A549 (cell line): ENCODE measurements at regions not wholly inside any gene's neighbourhood (a gene's known extent, or its start where the extent isn't known, plus 50 kb on each side); places are given as distances from the start of the nearest gene placed in this dataset.
"Not testable (repeated sequence)": the region's sequence is repeated elsewhere in the genome, so short reads cannot be mapped to it uniquely, and the experiment has no call there.

Source experiments
- BHLHE40 ChIP-seq: IDR thresholded peaks from 2 replicates; pipeline ENCODE4 v1.6.1; 2012; ENCODE audit warnings: low read depth, low read length, inconsistent platforms
- CTCF ChIP-seq: fragments of >200 bp; sonication (Bioruptor Twin); formaldehyde crosslinking; IDR thresholded peaks from 3 replicates; pipeline ENCODE4 v1.5.1; 2016
- EP300 ChIP-seq, 2 experiments: fragments of >200 bp; sonication (Bioruptor Twin); formaldehyde crosslinking; IDR thresholded peaks; 2 replicates in 1 of 2; 3 replicates in 1 of 2; pipeline ENCODE4 v1.6.1; 2016 to 2017
- HMGXB4 ChIP-seq: fragments of 250-450 bp; sonication (Bioruptor Pico); IDR thresholded peaks from 2 replicates; pipeline ENCODE4 v1.5.0; 2021; ENCODE audit warnings: mild to moderate bottlenecking, moderate library complexity, borderline replicate concordance
- JUN ChIP-seq, 2 experiments: fragments of >200 bp; sonication (Bioruptor Twin); formaldehyde crosslinking; IDR thresholded peaks; 2 replicates in 1 of 2; 3 replicates in 1 of 2; pipeline ENCODE4 v1.6.1; 2016 to 2017
- JUNB ChIP-seq: fragments of >200 bp; sonication (Bioruptor Twin); formaldehyde crosslinking; IDR thresholded peaks from 2 replicates; pipeline ENCODE4 v1.6.1; 2016
- MAX ChIP-seq: IDR thresholded peaks from 2 replicates; pipeline ENCODE4 v1.6.1; 2012
- PBX3 ChIP-seq: IDR thresholded peaks from 2 replicates; pipeline ENCODE4 v1.6.1; 2012
- POLR2A ChIP-seq: IDR thresholded peaks from 2 replicates; pipeline ENCODE4 v1.6.1; 2012; ENCODE audit warnings: mild to moderate bottlenecking, low read length
- REST ChIP-seq: fragments of 200-600 bp; sonication (generic); IDR thresholded peaks from 2 replicates; pipeline ENCODE4 v1.6.1; 2016; ENCODE audit warnings: antibody characterized with exemption, mild to moderate bottlenecking, moderate library complexity
- RFX5 ChIP-seq: fragments of 450-650 bp; IDR thresholded peaks from 2 replicates; pipeline ENCODE4 v1.7.1; 2014; ENCODE audit warnings: antibody characterized with exemption, mild to moderate bottlenecking, moderate library complexity
- SREBF2 ChIP-seq: fragments of 450-650 bp; IDR thresholded peaks from 2 replicates; pipeline ENCODE4 v1.6.1; 2014; ENCODE audit warnings: mild to moderate bottlenecking, moderate library complexity
- USF2 ChIP-seq: fragments of 450-650 bp; IDR thresholded peaks from 2 replicates; pipeline ENCODE4 v1.6.1; 2014; ENCODE audit warnings: antibody characterized with exemption

GRCh38 chr16:33706845-33707590 lies 247.6 kb downstream of the TP53TG3F start:
- not testable (repeated sequence) for TF ChIP-seq JUN (IDR thresholded peaks at IDR 0.05); POLR2A; CTCF; HMGXB4; USF2; MAX; RFX5; BHLHE40; REST; PBX3; SREBF2; EP300 (IDR thresholded peaks at IDR 0.05); JUNB
